ENCODE measurements at regions not wholly inside any gene's neighbourhood (a gene's known extent, or its start where the extent isn't known, plus 50 kb on each side); places are given as distances from the start of the nearest gene placed in this dataset.

GRCh38 chr13:99040536-99041131 is 62.8 kb upstream of the DOCK9 start:
- H3K36me3 ChIP-seq, result no peaks in the 10 kb centered on the region
- intact Hi-C loops (cut with DNase I; ENCODE audit: low total_unique reads), result no loop called here
- peak overlapping the region; percentile 39 to 48 for H3K27ac ChIP-seq
- H3K4me1 ChIP-seq, result no peaks in the 10 kb centered on the region
- H3K27me3 ChIP-seq, result no peaks in the 10 kb centered on the region
- no peak for DNase-seq (ENCODE audit: low spot score in 2 of 2)
- H3K9me3 ChIP-seq, result peaks cover 0 to under 1% of the 10 kb centered on the region in 2 donors
- TF ChIP-seq POLR2AphosphoS5 (IDR thresholded peaks at IDR 0.05) (no peak), POLR2A (IDR thresholded peaks at IDR 0.05) (no peak), CTCF (IDR thresholded peaks at IDR 0.05) (no peak)
- H3K4me3 ChIP-seq, result no peak overlapping the region

GRCh38 chr13:99041337-99041736 is 63.5 kb upstream of the DOCK9 start:
- Histone ChIP-seq H3K27me3 (no peaks in the 10 kb centered on the region), H3K27ac (peak overlapping the region; percentile 39 to 48), H3K36me3 (no peaks in the 10 kb centered on the region), H3K4me1 (peaks cover 0 to 2% of the 10 kb centered on the region in 2 donors), H3K9me3 (no peaks in the 10 kb centered on the region), H3K4me3 (no peak overlapping the region)
- DNase-seq (ENCODE audit: low spot score in 2 of 2), result no peak
- no peak for TF ChIP-seq POLR2A (IDR thresholded peaks at IDR 0.05)
- no peak for TF ChIP-seq POLR2AphosphoS5 (IDR thresholded peaks at IDR 0.05)
- no peak for TF ChIP-seq CTCF (IDR thresholded peaks at IDR 0.05)
- intact Hi-C loops (cut with DNase I; ENCODE audit: low total_unique reads), result no loop called here

GRCh38 chr13:99041788-99042187 is 63.9 kb upstream of the DOCK9 start:
- Histone ChIP-seq H3K36me3 (no peaks in the 10 kb centered on the region), H3K27me3 (no peaks in the 10 kb centered on the region), H3K4me3 (no peak overlapping the region), H3K9me3 (no peaks in the 10 kb centered on the region), H3K4me1 (peaks cover 0 to 5% of the 10 kb centered on the region in 2 donors), H3K27ac (peak overlapping the region in 1 of 2 donors; percentile 32)
- TF ChIP-seq POLR2A (IDR thresholded peaks at IDR 0.05) (no peak), POLR2AphosphoS5 (IDR thresholded peaks at IDR 0.05) (no peak), CTCF (IDR thresholded peaks at IDR 0.05) (no peak)
- no peak for DNase-seq (ENCODE audit: low spot score in 2 of 2)
- intact Hi-C loops (cut with DNase I; ENCODE audit: low total_unique reads), result no loop called here

GRCh38 chr13:99042521-99043250 is 64.8 kb upstream of the DOCK9 start:
- TF ChIP-seq POLR2A (IDR thresholded peaks at IDR 0.05) (no peak), POLR2AphosphoS5 (IDR thresholded peaks at IDR 0.05) (no peak), CTCF (IDR thresholded peaks at IDR 0.05) (no peak)
- H3K9me3 ChIP-seq, result no peaks in the 10 kb centered on the region
- no peak overlapping the region for H3K4me3 ChIP-seq
- H3K27ac ChIP-seq, result no peak overlapping the region
- H3K36me3 ChIP-seq, result no peaks in the 10 kb centered on the region
- peaks cover 0 to 5% of the 10 kb centered on the region in 2 donors for H3K4me1 ChIP-seq
- no peaks in the 10 kb centered on the region for H3K27me3 ChIP-seq
- no peak for DNase-seq (ENCODE audit: low spot score in 2 of 2)
- intact Hi-C loops (cut with DNase I; ENCODE audit: low total_unique reads), result no loop called here

- Histone ChIP-seq H3K36me3 (no peaks in the 10 kb centered on the region), H3K27me3 (no peaks in the 10 kb centered on the region), H3K27ac (no peak overlapping the region), H3K4me1 (peaks cover 0 to 5% of the 10 kb centered on the region in 2 donors), H3K4me3 (no peak overlapping the region), H3K9me3 (no peaks in the 10 kb centered on the region)
- TF ChIP-seq CTCF (IDR thresholded peaks at IDR 0.05) (no peak), POLR2A (IDR thresholded peaks at IDR 0.05) (no peak)
- DNase-seq (ENCODE audit: low spot score in 2 of 2), result no peak
- intact Hi-C loops (cut with DNase I; ENCODE audit: low total_unique reads), result no loop called here
These were observed 66.0 kb upstream of the DOCK9 start for GRCh38 chr13:99043831-99044231.

Data from breast epithelium (tissue), 4 donors.